DND-41 (cell line): ENCODE measurements at regions not wholly inside any gene's neighbourhood (a gene's known extent, or its start where the extent isn't known, plus 50 kb on each side); places are given as distances from the start of the nearest gene placed in this dataset.

ENCODE experiments used
- EZH2 ChIP-seq: IDR thresholded peaks from 3 replicates; pipeline ENCODE4 v1.6.1; 2012; ENCODE audit warnings: borderline replicate concordance, low read depth, mild to moderate bottlenecking, moderate library complexity, low read length, inconsistent platforms; ENCODE audit not compliant: severe bottlenecking
- TF ChIP-seq, protein P1 (sequence below): IDR thresholded peaks from 2 replicates; pipeline ENCODE4 v1.5.1; 2012; ENCODE audit warnings: borderline replicate concordance, low read length, moderate library complexity, mild to moderate bottlenecking; ENCODE audit not compliant: poor library complexity, severe bottlenecking; ENCODE audit errors: extremely low read depth

DNA sequence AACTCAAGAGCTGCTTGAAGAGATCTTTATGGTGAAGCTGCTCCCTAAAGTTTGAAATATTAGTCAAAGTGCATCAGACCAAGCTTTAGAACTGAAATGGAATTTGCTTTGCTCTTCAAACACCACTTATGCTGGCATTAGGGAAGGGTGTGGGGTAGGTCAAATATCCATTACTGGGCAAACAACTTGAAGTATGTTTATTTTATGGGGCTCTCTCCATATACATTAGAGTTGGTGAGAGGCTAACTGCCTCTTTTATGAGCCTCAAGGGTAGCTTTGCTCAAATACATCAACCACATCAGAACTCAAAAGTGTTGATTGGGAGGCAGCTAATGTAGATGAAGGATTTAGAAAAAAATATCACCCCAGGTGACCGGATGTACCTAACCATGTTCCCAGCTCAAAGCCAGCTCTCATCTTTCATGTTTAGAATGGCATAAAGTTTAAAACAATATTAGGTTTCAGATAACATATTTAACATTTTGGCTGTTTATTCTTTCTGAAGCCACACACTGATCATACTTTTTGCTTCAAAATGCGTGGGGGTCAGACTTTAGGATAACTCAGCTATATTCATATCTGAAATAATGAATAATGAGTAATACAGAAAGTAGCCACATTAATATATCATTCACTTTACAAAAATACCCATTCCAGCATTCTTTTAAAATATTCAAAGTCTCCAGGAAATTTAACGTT lies 318.6 kb downstream of the PTEN start:
- TF ChIP-seq EZH2 = no peak
- TF ChIP-seq, protein P1, sequence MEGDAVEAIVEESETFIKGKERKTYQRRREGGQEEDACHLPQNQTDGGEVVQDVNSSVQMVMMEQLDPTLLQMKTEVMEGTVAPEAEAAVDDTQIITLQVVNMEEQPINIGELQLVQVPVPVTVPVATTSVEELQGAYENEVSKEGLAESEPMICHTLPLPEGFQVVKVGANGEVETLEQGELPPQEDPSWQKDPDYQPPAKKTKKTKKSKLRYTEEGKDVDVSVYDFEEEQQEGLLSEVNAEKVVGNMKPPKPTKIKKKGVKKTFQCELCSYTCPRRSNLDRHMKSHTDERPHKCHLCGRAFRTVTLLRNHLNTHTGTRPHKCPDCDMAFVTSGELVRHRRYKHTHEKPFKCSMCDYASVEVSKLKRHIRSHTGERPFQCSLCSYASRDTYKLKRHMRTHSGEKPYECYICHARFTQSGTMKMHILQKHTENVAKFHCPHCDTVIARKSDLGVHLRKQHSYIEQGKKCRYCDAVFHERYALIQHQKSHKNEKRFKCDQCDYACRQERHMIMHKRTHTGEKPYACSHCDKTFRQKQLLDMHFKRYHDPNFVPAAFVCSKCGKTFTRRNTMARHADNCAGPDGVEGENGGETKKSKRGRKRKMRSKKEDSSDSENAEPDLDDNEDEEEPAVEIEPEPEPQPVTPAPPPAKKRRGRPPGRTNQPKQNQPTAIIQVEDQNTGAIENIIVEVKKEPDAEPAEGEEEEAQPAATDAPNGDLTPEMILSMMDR = no peak
